ENCODE measurements at regions not wholly inside any gene's neighbourhood (a gene's known extent, or its start where the extent isn't known, plus 50 kb on each side); places are given as distances from the start of the nearest gene placed in this dataset.
"Not testable (repeated sequence)": the region's sequence is repeated elsewhere in the genome, so short reads cannot be mapped to it uniquely, and the experiment has no call there.

- H3K4me3 ChIP-seq (ENCODE audit: low read length) = no peak overlapping the region
- no peak for TF ChIP-seq CTCF (conservative IDR thresholded peaks at IDR 0.05; ENCODE audit: low read length)
- no peak for DNase-seq (ENCODE audit: low read depth)
Observed at GRCh38 chr14:85344847-85345570, 184.9 kb upstream of the FLRT2 start.

- no peak for DNase-seq (ENCODE audit: low read depth)
- H3K4me3 ChIP-seq (ENCODE audit: low read length) = no peak overlapping the region
- TF ChIP-seq CTCF (conservative IDR thresholded peaks at IDR 0.05; ENCODE audit: low read length) = no peak
Observed at GRCh38 chr14:85350667-85351066, 179.3 kb upstream of the FLRT2 start.

- not testable (repeated sequence) for H3K4me3 ChIP-seq (ENCODE audit: low read length); DNase-seq (ENCODE audit: low read depth)
Observed at GRCh38 chr14:85352588-85352987, 177.4 kb upstream of the FLRT2 start.

- TF ChIP-seq CTCF (conservative IDR thresholded peaks at IDR 0.05; ENCODE audit: low read length) = no peak
- H3K4me3 ChIP-seq (ENCODE audit: low read length) = no peak overlapping the region
- DNase-seq (ENCODE audit: low read depth) = no peak
Observed at GRCh38 chr14:85357120-85357519, 172.8 kb upstream of the FLRT2 start.

GRCh38 chr14:85358136-85358785 is 171.7 kb upstream of the FLRT2 start:
- H3K4me3 ChIP-seq (ENCODE audit: low read length) = no peak overlapping the region
- TF ChIP-seq CTCF (conservative IDR thresholded peaks at IDR 0.05; ENCODE audit: low read length) = no peak
- DNase-seq (ENCODE audit: low read depth) = no peak

GRCh38 chr14:85359505-85359904 is 170.4 kb upstream of the FLRT2 start:
- no peak overlapping the region for H3K4me3 ChIP-seq (ENCODE audit: low read length)
- DNase-seq (ENCODE audit: low read depth) = no peak
- no peak for TF ChIP-seq CTCF (conservative IDR thresholded peaks at IDR 0.05; ENCODE audit: low read length)

GRCh38 chr14:85363358-85363757 is 166.6 kb upstream of the FLRT2 start:
- no peak for TF ChIP-seq CTCF (conservative IDR thresholded peaks at IDR 0.05; ENCODE audit: low read length)
- no peak overlapping the region for H3K4me3 ChIP-seq (ENCODE audit: low read length)
- no peak for DNase-seq (ENCODE audit: low read depth)
